ENCODE measurements at regions not wholly inside any gene's neighbourhood (a gene's known extent, or its start where the extent isn't known, plus 50 kb on each side); places are given as distances from the start of the nearest gene placed in this dataset.
"Not testable (repeated sequence)": the region's sequence is repeated elsewhere in the genome, so short reads cannot be mapped to it uniquely, and the experiment has no call there.

DNA sequence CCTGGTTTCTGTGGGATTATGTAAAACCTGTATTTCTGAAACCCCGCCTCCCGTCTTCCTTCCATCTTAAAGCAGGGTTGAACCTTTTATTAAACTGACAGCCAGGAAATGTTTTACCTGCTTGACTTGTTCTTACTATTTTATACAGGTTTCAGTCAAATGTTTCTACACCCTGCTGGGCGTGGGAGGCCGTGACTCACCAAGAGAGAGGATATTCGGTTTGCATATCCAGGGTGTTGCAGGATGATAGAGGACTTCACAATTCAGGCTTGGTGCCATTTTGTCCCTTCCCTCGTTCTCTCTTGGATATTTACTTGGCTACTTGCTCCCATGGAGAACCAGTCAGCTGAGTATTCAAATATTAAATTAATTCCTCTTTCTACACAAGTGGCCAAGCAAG is 69.7 kb downstream of the ARF6 start:
- TF ChIP-seq, protein P1, sequence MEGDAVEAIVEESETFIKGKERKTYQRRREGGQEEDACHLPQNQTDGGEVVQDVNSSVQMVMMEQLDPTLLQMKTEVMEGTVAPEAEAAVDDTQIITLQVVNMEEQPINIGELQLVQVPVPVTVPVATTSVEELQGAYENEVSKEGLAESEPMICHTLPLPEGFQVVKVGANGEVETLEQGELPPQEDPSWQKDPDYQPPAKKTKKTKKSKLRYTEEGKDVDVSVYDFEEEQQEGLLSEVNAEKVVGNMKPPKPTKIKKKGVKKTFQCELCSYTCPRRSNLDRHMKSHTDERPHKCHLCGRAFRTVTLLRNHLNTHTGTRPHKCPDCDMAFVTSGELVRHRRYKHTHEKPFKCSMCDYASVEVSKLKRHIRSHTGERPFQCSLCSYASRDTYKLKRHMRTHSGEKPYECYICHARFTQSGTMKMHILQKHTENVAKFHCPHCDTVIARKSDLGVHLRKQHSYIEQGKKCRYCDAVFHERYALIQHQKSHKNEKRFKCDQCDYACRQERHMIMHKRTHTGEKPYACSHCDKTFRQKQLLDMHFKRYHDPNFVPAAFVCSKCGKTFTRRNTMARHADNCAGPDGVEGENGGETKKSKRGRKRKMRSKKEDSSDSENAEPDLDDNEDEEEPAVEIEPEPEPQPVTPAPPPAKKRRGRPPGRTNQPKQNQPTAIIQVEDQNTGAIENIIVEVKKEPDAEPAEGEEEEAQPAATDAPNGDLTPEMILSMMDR (IDR thresholded peaks at IDR 0.05; ENCODE audit: low read depth, low read length): no peak
- H3K4me3 ChIP-seq (ENCODE audit: low read depth, low read length): no peak overlapping the region

GRCh38 chr14:49965068-49965651 is 72.3 kb downstream of the ARF6 start:
- not testable (repeated sequence) for H3K4me3 ChIP-seq (ENCODE audit: low read depth, low read length)

- H3K4me3 ChIP-seq (ENCODE audit: low read depth, low read length): no peak overlapping the region
- TF ChIP-seq, protein P1 (IDR thresholded peaks at IDR 0.05; ENCODE audit: low read depth, low read length): no peak
Measured at GRCh38 chr14:49966304-49966809, 73.5 kb downstream of the ARF6 start.

DNA sequence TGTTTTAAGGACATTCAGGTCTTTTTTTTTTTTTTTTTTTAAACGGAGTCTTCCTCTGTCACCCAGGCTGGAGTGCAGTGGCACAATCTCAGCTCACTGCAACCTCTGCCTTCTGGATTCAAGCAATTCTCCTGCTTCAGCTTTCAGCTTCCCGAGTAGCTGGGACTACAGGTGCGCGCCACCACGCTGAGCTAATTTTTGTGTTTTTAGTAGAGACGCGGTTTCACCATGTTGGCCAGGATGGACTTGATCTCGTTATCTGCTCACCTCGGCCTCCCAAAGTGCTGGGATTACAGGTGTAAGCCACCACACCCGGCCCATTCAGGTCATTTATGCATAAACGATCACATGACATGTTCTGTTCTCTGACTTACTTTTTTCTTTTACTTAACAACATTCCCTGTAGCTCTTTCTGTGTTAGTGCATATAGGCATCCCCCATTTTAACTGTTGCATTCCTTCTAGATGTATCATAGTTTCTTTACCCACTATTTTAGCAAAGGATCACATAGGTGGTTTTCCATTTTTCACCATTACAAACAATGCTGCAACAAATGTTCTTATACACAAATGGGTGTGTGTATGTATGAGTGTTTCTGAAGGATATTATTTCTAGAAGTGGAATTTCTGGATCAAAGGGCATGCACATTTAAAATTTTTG is 74.2 kb downstream of the ARF6 start:
- no peak overlapping the region for H3K4me3 ChIP-seq (ENCODE audit: low read depth, low read length)
- TF ChIP-seq, protein P1 (IDR thresholded peaks at IDR 0.05; ENCODE audit: low read depth, low read length): no peak

DNA sequence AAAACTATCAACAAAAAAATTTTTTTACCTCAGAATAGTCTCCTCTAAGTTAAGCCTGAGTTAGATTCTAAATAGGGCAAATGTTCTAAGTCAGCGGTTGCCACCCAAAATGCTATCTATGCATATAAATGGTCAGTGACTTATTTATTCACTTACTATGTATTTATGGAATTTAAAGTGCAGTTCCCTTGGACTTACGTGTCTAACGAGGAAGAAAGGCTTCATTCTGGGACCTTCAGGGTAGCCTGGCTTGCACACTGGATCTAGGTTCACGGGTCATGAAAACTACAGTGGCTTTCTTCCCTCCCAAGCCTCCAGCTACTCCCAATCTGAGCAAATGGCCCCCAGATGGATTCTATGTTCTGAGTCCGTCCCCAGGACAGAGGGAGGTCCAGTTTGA is 77.1 kb downstream of the ARF6 start:
- TF ChIP-seq, protein P1 (IDR thresholded peaks at IDR 0.05; ENCODE audit: low read depth, low read length): no peak
- H3K4me3 ChIP-seq (ENCODE audit: low read depth, low read length): no peak overlapping the region

- no peak overlapping the region for H3K4me3 ChIP-seq (ENCODE audit: low read depth, low read length)
Measured at GRCh38 chr14:49970474-49971147, 77.7 kb downstream of the ARF6 start.

More at GRCh38 chr14:49970474-49971147, 77.7 kb downstream of the ARF6 start:
- TF ChIP-seq, protein P1 (IDR thresholded peaks at IDR 0.05; ENCODE audit: low read depth, low read length): no peak

All from WI38 (cell line).